A549 (cell line): ENCODE measurements at regions not wholly inside any gene's neighbourhood (a gene's known extent, or its start where the extent isn't known, plus 50 kb on each side); places are given as distances from the start of the nearest gene placed in this dataset.

ENCODE experiments used
- ATAC-seq, 2 experiments: fragments of 200-7000 bp in 1 of 2; fragments of >200 bp in 1 of 2; cut with Nextera tagmentation in 1 of 2; cut with Tn5 transposase in 1 of 2; 3 replicates each; pipeline versions ENCODE4 v1.8.0 to v1.9.1; 2018 to 2020; ENCODE audit warnings: mild to moderate bottlenecking in 1 of 2, moderate library complexity in 1 of 2
- CTCF ChIA-PET: fragments of 300-600 bp; sonication (Branson Sonifier 250); formaldehyde crosslinking; extraction: SDS; loops from one replicate; lab custom pipeline; 2021; ENCODE audit warnings: antibody characterized with exemption, inconsistent platforms; lab: Yijun Ruan, JAX
- POLR2A ChIA-PET: fragments of 350-600 bp; formaldehyde crosslinking; extraction: SDS; loops from one replicate; lab custom pipeline; 2021; ENCODE audit warnings: antibody characterized with exemption, inconsistent platforms; lab: Yijun Ruan, JAX
- DNase-seq, 2 experiments: peaks; one replicate each; pipeline versions ENCODE4 v3.0.0 to v3.0.0-alpha.2; 2011 to 2016; ENCODE audit warnings: low read depth in 1 of 2, low spot score in 1 of 2
- FAIRE-seq: peaks from 2 replicates; lab custom pipeline; 2011; peaks lifted over from hg19 to GRCh38; lab: Jason Lieb, UNC
- H3K27ac ChIP-seq, 2 experiments: fragments of >200 bp; sonication (Bioruptor Twin); formaldehyde crosslinking; 3 replicates each; pipeline ENCODE4 v1.5.1; 2016 to 2017
- H3K4me1 ChIP-seq: fragments of >200 bp; sonication (Bioruptor Twin); formaldehyde crosslinking; 3 replicates; pipeline ENCODE4 v1.6.1; 2016
- H3K4me2 ChIP-seq: fragments of >200 bp; sonication (Bioruptor Twin); formaldehyde crosslinking; 3 replicates; pipeline ENCODE4 v1.6.1; 2016
- H3K4me3 ChIP-seq: fragments of >200 bp; sonication (Bioruptor Twin); formaldehyde crosslinking; 3 replicates; pipeline ENCODE4 v1.5.1; 2016
- H3K9me3 ChIP-seq: fragments of >200 bp; sonication (Bioruptor Twin); formaldehyde crosslinking; 3 replicates; pipeline ENCODE4 v1.6.1; 2016
- BHLHE40 ChIP-seq: IDR thresholded peaks from 2 replicates; pipeline ENCODE4 v1.6.1; 2012; ENCODE audit warnings: low read depth, low read length, inconsistent platforms
- CBX2 ChIP-seq: fragments of 200-600 bp; sonication (generic); IDR thresholded peaks from 2 replicates; pipeline ENCODE4 v1.6.1; 2016; ENCODE audit warnings: low read depth, mild to moderate bottlenecking, borderline replicate concordance
- CBX8 ChIP-seq: fragments of 200-600 bp; sonication (generic); IDR thresholded peaks from 2 replicates; pipeline ENCODE4 v1.6.1; 2016
- CEBPB ChIP-seq, 2 experiments: fragments of >200 bp in 1 of 2; sonication (Bioruptor Twin) in 1 of 2; formaldehyde crosslinking in 1 of 2; IDR thresholded peaks; 2 replicates each; pipeline ENCODE4 v1.6.1; 2012 to 2016
- EHMT2 ChIP-seq: fragments of 200-600 bp; sonication (generic); IDR thresholded peaks from 2 replicates; pipeline ENCODE4 v1.6.1; 2016; ENCODE audit warnings: antibody characterized with exemption, low read depth, mild to moderate bottlenecking, moderate library complexity
- FOSL2 ChIP-seq, 2 experiments: fragments of 450-650 bp in 1 of 2; fragments of >200 bp in 1 of 2; sonication (Bioruptor Twin) in 1 of 2; formaldehyde crosslinking; IDR thresholded peaks; 2 replicates each; pipeline versions ENCODE4 v1.5.0 to v1.6.1; 2016 to 2020; ENCODE audit warnings: mild to moderate bottlenecking in 1 of 2, moderate library complexity in 1 of 2
- FOXS1 ChIP-seq: fragments of 250-450 bp; sonication (Bioruptor Pico); IDR thresholded peaks from 2 replicates; pipeline ENCODE4 v1.5.0; 2020; ENCODE audit warnings: mild to moderate bottlenecking, moderate library complexity
- GATA3 ChIP-seq: IDR thresholded peaks from 2 replicates; pipeline ENCODE4 v1.6.1; 2012; ENCODE audit warnings: borderline replicate concordance
- HDAC2 ChIP-seq: fragments of 200-600 bp; sonication (generic); IDR thresholded peaks from 2 replicates; pipeline ENCODE4 v1.6.1; 2016
- HES2 ChIP-seq: fragments of >200 bp; sonication (Bioruptor Twin); formaldehyde crosslinking; IDR thresholded peaks from 2 replicates; pipeline ENCODE4 v1.6.1; 2016
- HEYL ChIP-seq: fragments of 250-450 bp; sonication (Bioruptor Pico); IDR thresholded peaks from 2 replicates; pipeline ENCODE4 v1.8.0; 2021; ENCODE audit warnings: mild to moderate bottlenecking, moderate library complexity
- HOXB5 ChIP-seq: fragments of 250-450 bp; sonication (Bioruptor Pico); IDR thresholded peaks from 2 replicates; pipeline ENCODE4 v1.5.0; 2020; ENCODE audit warnings: mild to moderate bottlenecking, moderate library complexity
- JUN ChIP-seq, 2 experiments: fragments of >200 bp; sonication (Bioruptor Twin); formaldehyde crosslinking; IDR thresholded peaks; 2 replicates in 1 of 2; 3 replicates in 1 of 2; pipeline ENCODE4 v1.6.1; 2016 to 2017
- JUNB ChIP-seq: fragments of >200 bp; sonication (Bioruptor Twin); formaldehyde crosslinking; IDR thresholded peaks from 2 replicates; pipeline ENCODE4 v1.6.1; 2016
- KDM5A ChIP-seq: fragments of 200-600 bp; sonication (generic); IDR thresholded peaks from 2 replicates; pipeline ENCODE4 v1.6.1; 2016; ENCODE audit warnings: antibody characterized with exemption, mild to moderate bottlenecking
- PHF8 ChIP-seq: fragments of 200-600 bp; sonication (generic); IDR thresholded peaks from 2 replicates; pipeline ENCODE4 v1.6.1; 2016; ENCODE audit warnings: low read depth, mild to moderate bottlenecking, antibody characterized with exemption, moderate library complexity, borderline replicate concordance
- POLR2A ChIP-seq: IDR thresholded peaks from 2 replicates; pipeline ENCODE4 v1.6.1; 2012; ENCODE audit warnings: mild to moderate bottlenecking, low read length
- POLR2AphosphoS2 ChIP-seq: conservative IDR thresholded peaks from 2 replicates; pipeline ENCODE4 v1.6.1; 2012; ENCODE audit warnings: low read length, improper control_type of control experiment, inconsistent platforms
- SREBF2 ChIP-seq: fragments of 450-650 bp; IDR thresholded peaks from 2 replicates; pipeline ENCODE4 v1.6.1; 2014; ENCODE audit warnings: mild to moderate bottlenecking, moderate library complexity
- TFCP2L1 ChIP-seq: fragments of 250-450 bp; sonication (Bioruptor Pico); IDR thresholded peaks from 2 replicates; pipeline ENCODE4 v1.5.0; 2021; ENCODE audit warnings: mild to moderate bottlenecking
- TP53 ChIP-seq: fragments of 250-450 bp; sonication (Bioruptor Pico); IDR thresholded peaks from 2 replicates; pipeline ENCODE4 v1.5.0; 2021; ENCODE audit warnings: mild to moderate bottlenecking, moderate library complexity
- WGBS: methylation state at CpG from one replicate; pipeline ENCODE4 v1.1.6; 2017; ENCODE audit errors: missing lambda C conversion rate; 5-methylcytosine and 5-hydroxymethylcytosine counted together
- TF ChIP-seq, protein P1 (sequence below): fragments of 250-450 bp; sonication (Bioruptor Pico); IDR thresholded peaks from 2 replicates; pipeline ENCODE4 v1.5.0; 2020; ENCODE audit warnings: low read depth, mild to moderate bottlenecking, moderate library complexity
- TF ChIP-seq, protein P2 (sequence below): IDR thresholded peaks from 2 replicates; pipeline ENCODE4 v1.6.1; 2012; ENCODE audit warnings: low read depth, borderline replicate concordance
- TF ChIP-seq, protein P3 (sequence below): fragments of 250-450 bp; sonication (Bioruptor Pico); IDR thresholded peaks from 2 replicates; pipeline ENCODE4 v1.5.0; 2021; ENCODE audit warnings: mild to moderate bottlenecking, moderate library complexity, borderline replicate concordance

DNA sequence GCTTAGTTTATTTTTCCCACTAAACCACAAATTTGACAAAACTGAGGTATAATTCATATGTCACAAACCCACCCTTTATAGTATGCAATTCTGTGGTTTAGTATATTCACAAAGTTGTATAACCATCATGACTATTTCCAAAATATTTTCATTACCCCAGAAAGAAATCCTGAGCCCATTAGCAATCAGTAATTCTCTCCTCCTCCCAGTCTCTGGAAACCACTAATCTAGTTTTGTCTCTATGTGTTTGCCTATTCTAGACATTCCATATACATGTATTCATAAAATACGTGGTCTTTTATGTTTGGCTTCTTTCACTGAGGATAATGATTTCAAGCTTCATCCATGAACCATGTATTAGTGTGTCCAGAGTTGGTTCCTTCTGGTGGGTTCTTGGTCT, 267.6 kb downstream of the AEBP2 start:
- Histone ChIP-seq H3K4me3 (no peak overlapping the region), H3K27ac (no peak overlapping the region), H3K4me2 (no peak overlapping the region), H3K9me3 (peaks cover 8% of the 10 kb centered on the region; the same call in 1 of the 3 replicates), H3K4me1 (peaks cover 14% of the 10 kb centered on the region)
- FAIRE-seq: no peak
- ATAC-seq: no peak
- CTCF ChIA-PET: no interaction called here
- no peak for DNase-seq
- WGBS: 66% methylated on average over 1 of the region's 1 CpG
- TF ChIP-seq SREBF2 (no peak), PHF8 (no peak), KDM5A (no peak), EHMT2 (no peak), CBX8 (no peak), POLR2A (no peak), JUNB (no peak), CBX2 (no peak), TFCP2L1 (no peak), BHLHE40 (no peak), POLR2AphosphoS2 (no peak), GATA3 (no peak), TP53 (CRISPR knock-in tag) (no peak), HES2 (no peak), JUN (IDR thresholded peaks at IDR 0.05) (no peak)
- POLR2A ChIA-PET: no interaction called here

DNA sequence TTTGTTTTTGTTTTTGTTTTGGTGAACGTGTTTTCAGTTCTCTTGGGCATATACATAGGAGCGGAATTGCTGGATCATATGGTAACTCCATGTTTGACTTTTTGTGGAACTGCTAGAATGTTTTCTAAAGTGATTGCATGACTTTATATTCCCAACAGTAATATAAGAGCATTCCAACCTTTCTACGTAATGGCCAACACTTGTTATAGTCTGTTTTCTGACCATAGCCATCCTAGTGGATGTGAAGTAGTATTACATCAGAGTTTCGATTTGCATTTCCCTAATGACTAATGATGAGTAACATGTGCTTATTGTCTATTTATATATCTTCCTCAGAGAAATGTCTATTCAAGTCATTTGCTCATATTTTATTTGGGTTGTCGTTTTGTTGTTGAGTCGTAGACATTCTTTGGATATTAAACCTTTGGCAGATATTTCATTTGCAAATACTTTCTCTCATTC, 268.7 kb downstream of the AEBP2 start:
- FAIRE-seq (no peak), DNase-seq (peak in 1 of 2 experiments; percentile 39), ATAC-seq (no peak)
- TF ChIP-seq, protein P1, sequence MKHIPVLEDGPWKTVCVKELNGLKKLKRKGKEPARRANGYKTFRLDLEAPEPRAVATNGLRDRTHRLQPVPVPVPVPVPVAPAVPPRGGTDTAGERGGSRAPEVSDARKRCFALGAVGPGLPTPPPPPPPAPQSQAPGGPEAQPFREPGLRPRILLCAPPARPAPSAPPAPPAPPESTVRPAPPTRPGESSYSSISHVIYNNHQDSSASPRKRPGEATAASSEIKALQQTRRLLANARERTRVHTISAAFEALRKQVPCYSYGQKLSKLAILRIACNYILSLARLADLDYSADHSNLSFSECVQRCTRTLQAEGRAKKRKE (CRISPR knock-in tag): no peak
- TF ChIP-seq FOSL2 (IDR thresholded peaks at IDR 0.05): no peak
- TF ChIP-seq FOSL2 (CRISPR knock-in tag; IDR thresholded peaks at IDR 0.05): peak; percentile 56; the same call in 1 of the 2 replicates
- no peak overlapping the region for H3K27ac ChIP-seq
- H3K9me3 ChIP-seq: peaks cover 8% of the 10 kb centered on the region; the same call in 1 of the 3 replicates
- H3K4me3 ChIP-seq: no peak overlapping the region
- H3K4me1 ChIP-seq: peaks cover 20% of the 10 kb centered on the region
- CTCF ChIA-PET: no interaction called here
- 36% methylated on average over 6 of the region's 6 CpGs for WGBS
- POLR2A ChIA-PET: no interaction called here
- no peak overlapping the region for H3K4me2 ChIP-seq

GRCh38 chr12:19709889-19710288, 270.6 kb downstream of the AEBP2 start:
- FAIRE-seq (no peak), ATAC-seq (no peak), DNase-seq (no peak)
- Histone ChIP-seq H3K9me3 (peaks cover 8% of the 10 kb centered on the region; the same call in 1 of the 3 replicates), H3K27ac (no peak overlapping the region), H3K4me2 (no peak overlapping the region), H3K4me1 (peaks cover 20% of the 10 kb centered on the region), H3K4me3 (no peak overlapping the region)
- TF ChIP-seq POLR2A: no peak
- 38% methylated on average over 2 of the region's 2 CpGs for WGBS
- POLR2A ChIA-PET: no interaction called here
- CTCF ChIA-PET: interaction anchor here (1.3 kb wide), 1 partner anchor 29 kb away, joined by 3 read pairs; no protein-coding TSS in a partner anchor

DNA sequence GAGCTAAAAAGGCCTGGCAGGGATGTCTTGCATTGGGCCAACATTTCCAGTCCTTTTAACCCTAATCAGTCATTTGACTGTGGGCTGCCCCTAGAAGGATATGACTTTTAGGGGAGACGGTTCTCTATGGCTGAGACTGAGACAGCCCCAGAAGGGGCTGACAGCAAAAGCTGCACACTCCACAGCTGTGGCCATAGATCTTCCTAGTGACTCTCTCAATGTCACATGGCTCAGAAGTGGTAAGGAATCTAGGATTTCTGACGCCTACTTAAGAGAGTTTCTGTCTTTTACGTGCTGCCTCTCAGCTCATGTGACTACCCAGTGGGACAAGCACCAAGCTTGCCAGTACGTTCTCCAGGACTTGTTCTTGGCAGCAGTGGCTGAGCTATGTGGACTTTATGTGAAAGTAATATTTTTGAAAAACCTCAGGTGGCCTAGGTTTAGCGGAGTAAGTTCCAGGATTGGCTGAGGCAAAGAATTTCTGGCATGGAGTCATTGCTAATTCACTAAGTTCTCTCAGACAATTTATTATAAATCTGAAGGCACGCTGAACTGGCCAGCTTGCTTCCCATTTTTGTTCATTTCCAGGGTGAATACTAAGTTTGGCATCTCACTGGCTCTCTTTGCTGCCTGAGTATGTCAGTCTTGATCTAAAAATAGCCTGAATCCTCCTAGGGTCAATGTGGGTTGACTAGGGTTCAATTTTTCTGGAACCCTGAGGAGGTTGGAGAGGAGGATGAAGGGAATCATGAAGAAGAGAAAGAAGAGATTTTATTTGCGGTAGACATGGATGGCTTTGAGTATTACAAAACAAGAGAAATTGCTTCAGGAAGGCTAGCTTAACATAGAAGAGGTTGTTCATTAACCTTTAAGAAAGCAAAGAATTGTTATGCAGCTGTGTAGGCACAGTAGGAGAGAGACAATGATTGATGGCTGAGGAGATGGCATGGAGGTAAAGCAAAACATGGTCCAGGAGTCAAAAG, 271.8 kb downstream of the AEBP2 start:
- DNase-seq: peak; percentile 13 to 63
- ATAC-seq: peak; percentile 64 to 91; a peak in 5 of 6 replicates
- ChIA-PET CTCF (interaction anchor here (1.3 kb wide), 1 partner anchor 28 kb away, joined by 3 read pairs; no protein-coding TSS in a partner anchor), POLR2A (no interaction called here)
- FAIRE-seq: peak; percentile 89
- peaks cover 8% of the 10 kb centered on the region; the same call in 1 of the 3 replicates for H3K9me3 ChIP-seq
- H3K4me1 ChIP-seq: peaks cover 20% of the 10 kb centered on the region
- TF ChIP-seq HOXB5: peak; percentile 92; the same call in 1 of the 2 replicates
- no peak for TF ChIP-seq FOXS1
- no peak for TF ChIP-seq HES2
- TF ChIP-seq HDAC2: no peak
- no peak for TF ChIP-seq HEYL
- TF ChIP-seq, protein P2, sequence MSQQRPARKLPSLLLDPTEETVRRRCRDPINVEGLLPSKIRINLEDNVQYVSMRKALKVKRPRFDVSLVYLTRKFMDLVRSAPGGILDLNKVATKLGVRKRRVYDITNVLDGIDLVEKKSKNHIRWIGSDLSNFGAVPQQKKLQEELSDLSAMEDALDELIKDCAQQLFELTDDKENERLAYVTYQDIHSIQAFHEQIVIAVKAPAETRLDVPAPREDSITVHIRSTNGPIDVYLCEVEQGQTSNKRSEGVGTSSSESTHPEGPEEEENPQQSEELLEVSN: no peak
- TF ChIP-seq GATA3: peak; percentile 26; the same call in 1 of the 2 replicates
- peak; percentile 35 to 52; a peak in 2 of 4 replicates for TF ChIP-seq CEBPB (IDR thresholded peaks at IDR 0.05)
- TF ChIP-seq, protein P3, sequence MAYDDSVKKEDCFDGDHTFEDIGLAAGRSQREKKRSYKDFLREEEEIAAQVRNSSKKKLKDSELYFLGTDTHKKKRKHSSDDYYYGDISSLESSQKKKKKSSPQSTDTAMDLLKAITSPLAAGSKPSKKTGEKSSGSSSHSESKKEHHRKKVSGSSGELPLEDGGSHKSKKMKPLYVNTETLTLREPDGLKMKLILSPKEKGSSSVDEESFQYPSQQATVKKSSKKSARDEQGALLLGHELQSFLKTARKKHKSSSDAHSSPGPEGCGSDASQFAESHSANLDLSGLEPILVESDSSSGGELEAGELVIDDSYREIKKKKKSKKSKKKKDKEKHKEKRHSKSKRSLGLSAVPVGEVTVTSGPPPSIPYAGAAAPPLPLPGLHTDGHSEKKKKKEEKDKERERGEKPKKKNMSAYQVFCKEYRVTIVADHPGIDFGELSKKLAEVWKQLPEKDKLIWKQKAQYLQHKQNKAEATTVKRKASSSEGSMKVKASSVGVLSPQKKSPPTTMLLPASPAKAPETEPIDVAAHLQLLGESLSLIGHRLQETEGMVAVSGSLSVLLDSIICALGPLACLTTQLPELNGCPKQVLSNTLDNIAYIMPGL (CRISPR knock-in tag): no peak
- H3K4me3 ChIP-seq: no peak overlapping the region
- 56% methylated on average over 7 of the region's 7 CpGs for WGBS
- peak overlapping the region; percentile 58 to 62 for H3K27ac ChIP-seq
- peak overlapping the region; percentile 51 for H3K4me2 ChIP-seq
